Adipocyte (in vitro differentiated cells): ENCODE measurements at regions not wholly inside any gene's neighbourhood (a gene's known extent, or its start where the extent isn't known, plus 50 kb on each side); places are given as distances from the start of the nearest gene placed in this dataset.
"Not testable (repeated sequence)": the region's sequence is repeated elsewhere in the genome, so short reads cannot be mapped to it uniquely, and the experiment has no call there.

Experiments
- DNase-seq: peaks from one replicate; pipeline ENCODE4 v3.0.0-alpha.2; 2015; ENCODE audit warnings: low read depth
- H3K27me3 ChIP-seq: replicated peaks from 2 replicates; pipeline ENCODE4 v1.7.0; 2013; ENCODE audit warnings: mild to moderate bottlenecking, low read length, moderate library complexity; ENCODE audit not compliant: control insufficient read depth, insufficient read depth
- H3K36me3 ChIP-seq: 2 replicates; pipeline ENCODE4 v1.7.0; 2013; ENCODE audit warnings: low read length, mild to moderate bottlenecking, moderate library complexity; ENCODE audit not compliant: control insufficient read depth, insufficient read depth, severe bottlenecking
- H3K4me1 ChIP-seq: 2 replicates; pipeline ENCODE4 v1.7.0; 2013; ENCODE audit warnings: mild to moderate bottlenecking, low read length, moderate library complexity; ENCODE audit not compliant: control insufficient read depth, insufficient read depth
- H3K4me3 ChIP-seq: 2 replicates; pipeline ENCODE4 v1.7.0; 2013; ENCODE audit warnings: mild to moderate bottlenecking, low read length, moderate library complexity
- H3K9ac ChIP-seq: 2 replicates; pipeline ENCODE4 v1.7.0; 2013; ENCODE audit warnings: mild to moderate bottlenecking, low read length, moderate library complexity
- H3K9me3 ChIP-seq: 2 replicates; pipeline ENCODE4 v1.7.0; 2013; ENCODE audit warnings: mild to moderate bottlenecking, low read length, moderate library complexity; ENCODE audit not compliant: control insufficient read depth

GRCh38 chr11:95426823-95427462 lies 195.9 kb upstream of the SESN3 start:
- H3K4me1 ChIP-seq: peaks cover 25% of the 10 kb centered on the region
- H3K27me3 ChIP-seq: no peaks in the 10 kb centered on the region
- no peaks in the 10 kb centered on the region for H3K9me3 ChIP-seq
- no peak overlapping the region for H3K9ac ChIP-seq
- no peak overlapping the region for H3K4me3 ChIP-seq
- H3K36me3 ChIP-seq: no peaks in the 10 kb centered on the region
- DNase-seq: no peak

GRCh38 chr11:95419915-95420314 lies 188.9 kb upstream of the SESN3 start:
- Histone ChIP-seq H3K36me3 (no peaks in the 10 kb centered on the region), H3K9ac (no peak overlapping the region), H3K27me3 (no peaks in the 10 kb centered on the region), H3K4me1 (peaks cover 4% of the 10 kb centered on the region), H3K4me3 (no peak overlapping the region), H3K9me3 (no peaks in the 10 kb centered on the region)
- peak; percentile 57 for DNase-seq

GRCh38 chr11:95418916-95419315 lies 187.9 kb upstream of the SESN3 start:
- no peaks in the 10 kb centered on the region for H3K27me3 ChIP-seq
- H3K36me3 ChIP-seq: no peaks in the 10 kb centered on the region
- H3K4me1 ChIP-seq: peaks cover 10% of the 10 kb centered on the region
- no peak overlapping the region for H3K9ac ChIP-seq
- H3K9me3 ChIP-seq: no peaks in the 10 kb centered on the region
- DNase-seq: no peak
- H3K4me3 ChIP-seq: no peak overlapping the region

- DNase-seq: no peak
- Histone ChIP-seq H3K4me3 (no peak overlapping the region), H3K4me1 (peaks cover 14% of the 10 kb centered on the region), H3K36me3 (no peaks in the 10 kb centered on the region), H3K9me3 (no peaks in the 10 kb centered on the region), H3K9ac (no peak overlapping the region), H3K27me3 (no peaks in the 10 kb centered on the region)
These were observed 186.8 kb upstream of the SESN3 start for GRCh38 chr11:95417832-95418231.

GRCh38 chr11:95415837-95416304 lies 184.9 kb upstream of the SESN3 start:
- H3K27me3 ChIP-seq: no peaks in the 10 kb centered on the region
- H3K4me1 ChIP-seq: peaks cover 14% of the 10 kb centered on the region
- no peaks in the 10 kb centered on the region for H3K36me3 ChIP-seq
- no peaks in the 10 kb centered on the region for H3K9me3 ChIP-seq
- no peak overlapping the region for H3K4me3 ChIP-seq
- H3K9ac ChIP-seq: no peak overlapping the region
- no peak for DNase-seq

GRCh38 chr11:95414217-95414616 lies 183.2 kb upstream of the SESN3 start:
- DNase-seq: no peak
- peak overlapping the region; percentile 8 for H3K4me3 ChIP-seq
- peaks cover 11% of the 10 kb centered on the region for H3K4me1 ChIP-seq
- no peaks in the 10 kb centered on the region for H3K36me3 ChIP-seq
- H3K9ac ChIP-seq: no peak overlapping the region
- no peaks in the 10 kb centered on the region for H3K27me3 ChIP-seq
- no peaks in the 10 kb centered on the region for H3K9me3 ChIP-seq

- Histone ChIP-seq H3K9me3 (no peaks in the 10 kb centered on the region), H3K36me3 (no peaks in the 10 kb centered on the region), H3K4me3 (peak overlapping the region; percentile 8), H3K27me3 (no peaks in the 10 kb centered on the region), H3K9ac (no peak overlapping the region), H3K4me1 (peaks cover 11% of the 10 kb centered on the region)
- DNase-seq: no peak
These were observed 182.8 kb upstream of the SESN3 start for GRCh38 chr11:95413761-95414160.

- no peak overlapping the region for H3K4me3 ChIP-seq
- no peaks in the 10 kb centered on the region for H3K27me3 ChIP-seq
- H3K4me1 ChIP-seq: peaks cover 11% of the 10 kb centered on the region
- no peak overlapping the region for H3K9ac ChIP-seq
- no peaks in the 10 kb centered on the region for H3K9me3 ChIP-seq
- no peaks in the 10 kb centered on the region for H3K36me3 ChIP-seq
- no peak for DNase-seq
These were observed 182.0 kb upstream of the SESN3 start for GRCh38 chr11:95413021-95413420.

- no peak overlapping the region for H3K4me3 ChIP-seq
- no peaks in the 10 kb centered on the region for H3K9me3 ChIP-seq
- no peaks in the 10 kb centered on the region for H3K27me3 ChIP-seq
- no peaks in the 10 kb centered on the region for H3K36me3 ChIP-seq
- DNase-seq: no peak
- H3K4me1 ChIP-seq: peaks cover 11% of the 10 kb centered on the region
- H3K9ac ChIP-seq: no peak overlapping the region
These were observed 181.1 kb upstream of the SESN3 start for GRCh38 chr11:95412074-95412473.

- not testable (repeated sequence) for DNase-seq, H3K9me3 ChIP-seq
- peaks cover 11% of the 10 kb centered on the region for H3K4me1 ChIP-seq
These were observed 179.7 kb upstream of the SESN3 start for GRCh38 chr11:95410707-95411106.

GRCh38 chr11:95406271-95406670 lies 175.3 kb upstream of the SESN3 start:
- H3K4me1 ChIP-seq: peaks cover 5% of the 10 kb centered on the region
- DNase-seq: no peak
- H3K27me3 ChIP-seq: no peaks in the 10 kb centered on the region
- no peak overlapping the region for H3K9ac ChIP-seq
- H3K36me3 ChIP-seq: no peaks in the 10 kb centered on the region
- no peaks in the 10 kb centered on the region for H3K9me3 ChIP-seq
- H3K4me3 ChIP-seq: no peak overlapping the region

More at GRCh38 chr11:95410707-95411106, 179.7 kb upstream of the SESN3 start:
- H3K4me3 ChIP-seq, H3K36me3 ChIP-seq, H3K27me3 ChIP-seq, H3K9ac ChIP-seq: not testable (repeated sequence)

- Histone ChIP-seq H3K4me3 (no peak overlapping the region), H3K27me3 (no peaks in the 10 kb centered on the region), H3K36me3 (no peaks in the 10 kb centered on the region), H3K9ac (no peak overlapping the region), H3K9me3 (no peaks in the 10 kb centered on the region), H3K4me1 (peaks cover 5% of the 10 kb centered on the region)
- DNase-seq: no peak
These were observed 173.4 kb upstream of the SESN3 start for GRCh38 chr11:95404370-95404769.
